ENCODE measurements at regions not wholly inside any gene's neighbourhood (a gene's known extent, or its start where the extent isn't known, plus 50 kb on each side); places are given as distances from the start of the nearest gene placed in this dataset. TPM values are rescaled to one million over a fixed set of nuclear protein-coding genes. Genes with fewer than 3 reads are reported as not detected.

Small RNA genes lying in the stretch of these regions (small RNA-seq; reads per million reads assigned to genes)
- not detected for gene RF00004 (ENCODE audit: low replicate concordance)
- gene RPL32P9 (ENCODE audit: low replicate concordance): not detected

All from skin of body (tissue), 1 donor.